NB4 (cell line): ENCODE measurements at regions not wholly inside any gene's neighbourhood (a gene's known extent, or its start where the extent isn't known, plus 50 kb on each side); places are given as distances from the start of the nearest gene placed in this dataset.
"Not testable (repeated sequence)": the region's sequence is repeated elsewhere in the genome, so short reads cannot be mapped to it uniquely, and the experiment has no call there.

ENCODE experiments used
- DNase-seq: peaks from one replicate; pipeline ENCODE4 v3.0.0; 2010; ENCODE audit warnings: low read depth
- H3K4me3 ChIP-seq: one replicate; pipeline ENCODE4 v1.5.1; 2011; ENCODE audit warnings: mild to moderate bottlenecking, low read depth, low read length, moderate library complexity
- MYC ChIP-seq: IDR thresholded peaks from 2 replicates; pipeline ENCODE4 v1.6.1; 2011; ENCODE audit warnings: low read depth, low read length
- POLR2A ChIP-seq: IDR thresholded peaks from 2 replicates; pipeline ENCODE4 v1.6.1; 2011; ENCODE audit warnings: mild to moderate bottlenecking; ENCODE audit not compliant: insufficient read length; ENCODE audit errors: extremely low read depth
- TF ChIP-seq, protein P1 (sequence below): IDR thresholded peaks from one replicate; pipeline ENCODE4 v1.5.1; 2012; ENCODE audit warnings: low read depth, low read length
- TF ChIP-seq, protein P2 (sequence below): IDR thresholded peaks from 2 replicates; pipeline ENCODE4 v1.6.1; 2011; ENCODE audit warnings: low read depth, low read length

DNA sequence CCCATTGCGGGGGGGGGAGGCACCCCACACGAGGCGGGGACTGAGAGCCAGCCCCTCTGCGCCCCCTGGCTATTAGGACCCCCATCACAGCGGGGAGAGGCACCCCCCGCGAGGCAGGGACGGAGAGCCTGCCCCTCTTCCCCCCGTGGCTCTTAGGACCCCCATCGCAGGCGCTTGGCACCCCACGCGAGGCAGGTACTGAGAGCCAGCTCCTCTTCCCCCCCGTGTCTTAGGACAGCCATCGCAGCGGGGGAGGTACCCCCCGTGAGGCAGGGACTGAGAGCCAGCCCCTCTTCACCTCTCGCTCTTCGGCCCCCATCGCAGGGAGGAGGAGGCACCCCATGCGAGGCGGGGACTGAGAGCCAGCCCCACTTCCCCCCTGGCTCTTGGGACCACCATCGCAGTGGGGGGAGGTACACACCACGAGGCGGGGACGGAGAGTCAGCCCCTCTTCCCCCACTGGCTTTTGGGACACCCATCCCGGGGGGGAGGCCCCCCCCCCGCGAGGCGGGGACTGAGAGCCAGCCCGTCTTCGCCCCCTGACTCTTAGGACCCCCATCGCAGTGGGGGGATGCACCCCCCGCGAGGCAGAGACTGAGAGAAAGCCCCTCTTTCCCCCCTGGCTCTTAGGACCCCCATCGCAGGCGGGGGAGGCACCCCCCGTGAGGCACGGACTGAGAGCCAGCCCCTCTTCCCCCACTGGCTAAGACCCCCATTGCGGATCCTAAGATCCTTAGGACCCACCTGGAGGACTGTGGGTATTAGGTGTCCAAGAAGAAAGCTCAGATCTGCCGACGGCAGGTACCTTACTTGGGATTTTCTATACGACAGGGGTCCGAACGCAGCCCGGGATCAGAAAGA lies 198.6 kb upstream of the PZP start:
- no peak overlapping the region for H3K4me3 ChIP-seq
- TF ChIP-seq POLR2A = no peak
- TF ChIP-seq, protein P1, sequence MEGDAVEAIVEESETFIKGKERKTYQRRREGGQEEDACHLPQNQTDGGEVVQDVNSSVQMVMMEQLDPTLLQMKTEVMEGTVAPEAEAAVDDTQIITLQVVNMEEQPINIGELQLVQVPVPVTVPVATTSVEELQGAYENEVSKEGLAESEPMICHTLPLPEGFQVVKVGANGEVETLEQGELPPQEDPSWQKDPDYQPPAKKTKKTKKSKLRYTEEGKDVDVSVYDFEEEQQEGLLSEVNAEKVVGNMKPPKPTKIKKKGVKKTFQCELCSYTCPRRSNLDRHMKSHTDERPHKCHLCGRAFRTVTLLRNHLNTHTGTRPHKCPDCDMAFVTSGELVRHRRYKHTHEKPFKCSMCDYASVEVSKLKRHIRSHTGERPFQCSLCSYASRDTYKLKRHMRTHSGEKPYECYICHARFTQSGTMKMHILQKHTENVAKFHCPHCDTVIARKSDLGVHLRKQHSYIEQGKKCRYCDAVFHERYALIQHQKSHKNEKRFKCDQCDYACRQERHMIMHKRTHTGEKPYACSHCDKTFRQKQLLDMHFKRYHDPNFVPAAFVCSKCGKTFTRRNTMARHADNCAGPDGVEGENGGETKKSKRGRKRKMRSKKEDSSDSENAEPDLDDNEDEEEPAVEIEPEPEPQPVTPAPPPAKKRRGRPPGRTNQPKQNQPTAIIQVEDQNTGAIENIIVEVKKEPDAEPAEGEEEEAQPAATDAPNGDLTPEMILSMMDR = no peak
- TF ChIP-seq, protein P2, sequence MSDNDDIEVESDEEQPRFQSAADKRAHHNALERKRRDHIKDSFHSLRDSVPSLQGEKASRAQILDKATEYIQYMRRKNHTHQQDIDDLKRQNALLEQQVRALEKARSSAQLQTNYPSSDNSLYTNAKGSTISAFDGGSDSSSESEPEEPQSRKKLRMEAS = no peak
- no peak for TF ChIP-seq MYC
- DNase-seq = no peak

DNA sequence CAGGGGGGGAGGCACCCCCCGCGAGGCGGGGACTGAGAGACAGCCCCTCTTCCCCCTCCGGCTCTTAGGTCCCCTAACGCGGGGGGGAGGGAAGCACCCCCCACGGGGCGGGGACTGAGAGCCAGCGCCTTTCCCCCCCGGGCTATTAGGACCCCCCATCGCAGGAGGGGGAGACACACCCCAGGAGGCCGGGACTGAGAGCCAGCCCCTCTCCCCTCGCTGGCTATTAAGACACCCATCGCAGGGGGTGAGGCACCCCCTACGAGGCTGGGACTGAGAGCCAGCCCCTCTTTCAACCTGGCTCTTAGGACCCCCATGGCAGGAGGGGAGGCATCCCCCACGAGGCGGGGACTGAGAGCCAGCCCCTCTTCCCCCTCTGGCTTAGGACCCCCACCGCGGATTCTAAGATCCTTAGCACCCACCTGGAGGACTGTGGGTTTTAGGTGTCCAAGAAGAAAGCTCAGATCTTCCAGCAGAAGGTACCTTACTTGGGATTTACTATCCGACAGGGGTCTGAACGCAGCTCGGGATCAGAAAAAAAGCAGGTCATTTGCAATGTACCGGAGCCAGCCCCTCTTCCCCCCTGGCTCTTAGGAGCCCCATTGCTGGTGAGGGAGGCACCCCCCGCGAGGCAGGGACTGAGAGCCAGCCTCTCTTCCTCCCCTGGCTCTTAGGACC lies 197.8 kb upstream of the PZP start:
- H3K4me3 ChIP-seq = no peak overlapping the region
- no peak for TF ChIP-seq POLR2A
- TF ChIP-seq, protein P2 = no peak
- no peak for TF ChIP-seq MYC
- TF ChIP-seq, protein P1 = no peak
- no peak for DNase-seq

DNA sequence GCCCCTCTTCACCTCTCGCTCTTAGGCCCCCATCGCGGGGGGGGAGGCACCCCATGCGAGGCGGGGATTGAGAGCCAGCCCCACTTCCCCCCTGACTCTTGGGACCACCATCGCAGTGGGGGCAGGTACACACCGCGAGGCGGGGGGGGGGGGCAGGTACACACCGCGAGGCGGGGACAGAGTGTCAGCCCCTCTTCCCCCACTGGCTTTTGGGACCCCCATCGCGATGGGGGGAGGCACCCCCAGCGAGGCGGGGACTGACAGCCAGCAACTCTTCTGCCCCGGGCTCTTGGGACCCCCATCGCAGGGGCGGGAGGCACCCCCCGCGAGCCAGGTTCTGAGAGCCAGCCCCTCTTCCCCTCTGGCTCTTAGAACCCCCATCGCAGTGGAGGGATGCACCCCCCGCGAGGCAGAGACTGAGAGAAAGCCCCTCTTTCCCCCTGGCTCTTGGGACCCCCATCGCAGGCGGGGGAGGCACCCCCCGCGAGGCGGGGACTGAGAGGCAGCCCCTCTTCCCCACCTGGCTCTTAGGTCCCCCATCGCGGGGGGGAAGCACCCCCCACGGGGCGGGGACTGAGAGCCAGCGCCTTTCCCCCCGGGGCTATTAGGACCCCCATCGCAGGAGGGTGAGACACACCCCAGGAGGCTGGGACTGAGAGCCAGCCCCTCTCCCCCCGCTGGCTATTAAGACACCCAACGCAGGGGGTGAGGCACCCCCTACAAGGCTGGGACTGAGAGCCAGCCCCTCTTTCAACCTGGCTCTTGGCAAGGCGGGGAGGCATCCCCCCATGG lies 196.5 kb upstream of the PZP start:
- H3K4me3 ChIP-seq = no peak overlapping the region
- DNase-seq = no peak
- TF ChIP-seq, protein P2 = no peak
- TF ChIP-seq, protein P1 = no peak
- TF ChIP-seq MYC (no peak), POLR2A (no peak)

DNA sequence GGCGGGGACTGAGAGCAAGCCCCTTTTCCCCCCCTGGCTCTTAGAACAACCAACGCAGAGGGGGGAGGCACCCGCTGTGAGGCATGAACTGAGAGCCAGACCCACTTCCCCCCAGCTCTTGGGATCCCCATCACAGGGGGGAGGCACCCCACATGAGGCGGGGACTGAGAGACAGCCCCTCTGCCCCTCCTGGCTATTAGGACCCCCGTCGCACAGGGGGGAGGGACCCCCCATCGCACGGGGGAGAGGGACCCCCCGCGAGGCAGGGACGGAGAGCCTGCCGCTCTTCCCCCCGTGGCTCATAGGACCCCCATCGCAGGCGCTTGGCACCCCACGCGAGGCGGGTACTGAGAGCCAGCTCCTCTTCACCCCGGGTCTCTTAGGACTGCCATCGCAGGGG lies 195.8 kb upstream of the PZP start:
- no peak for DNase-seq
- TF ChIP-seq, protein P2 = no peak
- TF ChIP-seq POLR2A (no peak), MYC (no peak)
- TF ChIP-seq, protein P1 = no peak
- H3K4me3 ChIP-seq = no peak overlapping the region

DNA sequence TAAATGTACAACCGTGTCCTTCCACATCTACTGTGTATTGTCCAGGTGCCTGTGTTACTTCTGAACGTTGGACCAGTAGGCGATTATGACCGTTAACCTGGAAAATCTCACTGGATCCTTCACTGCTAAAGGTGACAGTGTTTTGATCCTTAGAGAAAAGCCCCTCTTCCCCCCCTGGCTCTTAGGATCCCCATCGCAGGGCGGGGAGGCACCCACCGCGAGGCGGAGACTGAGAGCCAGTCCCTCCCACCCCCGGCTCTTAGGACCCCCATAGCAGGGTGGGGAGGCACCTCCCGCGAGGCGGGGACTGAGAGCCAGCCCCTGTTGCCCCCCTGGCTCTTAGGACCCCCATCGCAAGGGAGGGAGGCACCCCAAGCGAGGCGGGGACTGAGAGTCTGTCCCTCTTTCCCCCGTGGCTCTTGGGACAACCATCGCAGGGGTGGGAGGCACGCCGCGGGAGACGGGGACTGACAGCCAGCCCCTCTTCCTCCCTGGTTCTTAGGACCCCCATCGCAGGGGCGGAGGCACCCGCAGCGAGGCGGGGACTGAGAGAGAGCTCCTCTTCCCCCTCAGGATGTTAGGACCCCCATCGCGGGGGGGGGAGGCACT lies 194.3 kb upstream of the PZP start:
- H3K4me3 ChIP-seq = not testable (repeated sequence)

DNA sequence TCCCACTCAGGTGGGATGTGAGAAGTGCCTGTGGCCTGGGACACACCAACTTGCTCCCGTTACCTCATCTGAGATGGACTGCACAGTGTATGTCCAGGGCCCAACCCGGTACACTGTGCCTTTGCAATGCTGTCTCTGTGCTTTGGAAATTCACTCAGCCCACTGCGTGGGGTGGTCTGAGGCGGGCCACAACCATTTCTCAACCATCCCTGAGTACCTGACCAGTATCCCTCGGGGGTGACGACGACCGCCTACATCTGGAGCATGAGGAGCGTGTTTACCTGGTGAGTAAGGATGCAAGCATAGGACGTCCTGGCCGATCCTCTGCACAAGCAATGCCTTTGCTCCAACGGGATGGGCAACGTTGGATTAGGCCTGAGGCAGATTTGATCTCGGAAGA lies 188.2 kb upstream of the PZP start:
- DNase-seq, H3K4me3 ChIP-seq: not testable (repeated sequence)

More for the DNA sequence above, 194.3 kb upstream of the PZP start:
- not testable (repeated sequence) for DNase-seq

DNA sequence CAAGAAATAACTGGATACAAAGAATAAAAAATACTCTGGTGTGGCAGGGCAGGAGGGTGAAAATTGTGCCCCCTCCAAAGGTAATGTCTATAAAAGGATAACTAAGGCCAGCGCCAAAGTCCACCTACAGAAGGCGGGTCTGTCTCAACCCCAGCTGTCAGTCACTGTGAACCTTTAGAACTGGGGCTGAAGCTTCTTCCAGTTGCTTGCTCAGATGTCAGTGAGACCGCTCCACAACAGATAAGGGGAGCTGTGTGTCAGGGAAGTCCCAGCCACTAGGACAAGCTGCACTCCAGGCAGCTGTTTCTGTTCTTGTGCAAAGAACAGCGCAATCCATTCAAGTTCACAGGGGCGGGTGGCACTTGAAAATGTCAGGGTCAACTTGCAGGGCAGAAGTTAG lies 187.0 kb upstream of the PZP start:
- not testable (repeated sequence) for H3K4me3 ChIP-seq, DNase-seq
